NB4 (cell line): ENCODE measurements at regions not wholly inside any gene's neighbourhood (a gene's known extent, or its start where the extent isn't known, plus 50 kb on each side); places are given as distances from the start of the nearest gene placed in this dataset.

ENCODE experiments used
- DNase-seq: peaks from one replicate; pipeline ENCODE4 v3.0.0; 2010; ENCODE audit warnings: low read depth
- H3K4me3 ChIP-seq: one replicate; pipeline ENCODE4 v1.5.1; 2011; ENCODE audit warnings: mild to moderate bottlenecking, low read depth, low read length, moderate library complexity
- MYC ChIP-seq: IDR thresholded peaks from 2 replicates; pipeline ENCODE4 v1.6.1; 2011; ENCODE audit warnings: low read depth, low read length
- POLR2A ChIP-seq: IDR thresholded peaks from 2 replicates; pipeline ENCODE4 v1.6.1; 2011; ENCODE audit warnings: mild to moderate bottlenecking; ENCODE audit not compliant: insufficient read length; ENCODE audit errors: extremely low read depth
- TF ChIP-seq, protein P1 (sequence below): IDR thresholded peaks from one replicate; pipeline ENCODE4 v1.5.1; 2012; ENCODE audit warnings: low read depth, low read length
- TF ChIP-seq, protein P2 (sequence below): IDR thresholded peaks from 2 replicates; pipeline ENCODE4 v1.6.1; 2011; ENCODE audit warnings: low read depth, low read length

- TF ChIP-seq, protein P1, sequence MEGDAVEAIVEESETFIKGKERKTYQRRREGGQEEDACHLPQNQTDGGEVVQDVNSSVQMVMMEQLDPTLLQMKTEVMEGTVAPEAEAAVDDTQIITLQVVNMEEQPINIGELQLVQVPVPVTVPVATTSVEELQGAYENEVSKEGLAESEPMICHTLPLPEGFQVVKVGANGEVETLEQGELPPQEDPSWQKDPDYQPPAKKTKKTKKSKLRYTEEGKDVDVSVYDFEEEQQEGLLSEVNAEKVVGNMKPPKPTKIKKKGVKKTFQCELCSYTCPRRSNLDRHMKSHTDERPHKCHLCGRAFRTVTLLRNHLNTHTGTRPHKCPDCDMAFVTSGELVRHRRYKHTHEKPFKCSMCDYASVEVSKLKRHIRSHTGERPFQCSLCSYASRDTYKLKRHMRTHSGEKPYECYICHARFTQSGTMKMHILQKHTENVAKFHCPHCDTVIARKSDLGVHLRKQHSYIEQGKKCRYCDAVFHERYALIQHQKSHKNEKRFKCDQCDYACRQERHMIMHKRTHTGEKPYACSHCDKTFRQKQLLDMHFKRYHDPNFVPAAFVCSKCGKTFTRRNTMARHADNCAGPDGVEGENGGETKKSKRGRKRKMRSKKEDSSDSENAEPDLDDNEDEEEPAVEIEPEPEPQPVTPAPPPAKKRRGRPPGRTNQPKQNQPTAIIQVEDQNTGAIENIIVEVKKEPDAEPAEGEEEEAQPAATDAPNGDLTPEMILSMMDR = no peak
- TF ChIP-seq POLR2A (no peak), MYC (no peak)
- TF ChIP-seq, protein P2, sequence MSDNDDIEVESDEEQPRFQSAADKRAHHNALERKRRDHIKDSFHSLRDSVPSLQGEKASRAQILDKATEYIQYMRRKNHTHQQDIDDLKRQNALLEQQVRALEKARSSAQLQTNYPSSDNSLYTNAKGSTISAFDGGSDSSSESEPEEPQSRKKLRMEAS = no peak
- no peak for DNase-seq
- H3K4me3 ChIP-seq = no peak overlapping the region
Observed at GRCh38 chr2:3944841-3945240, 241.5 kb downstream of the DCDC2C start.

GRCh38 chr2:3948191-3948590 is 244.8 kb downstream of the DCDC2C start:
- TF ChIP-seq, protein P1 = no peak
- TF ChIP-seq POLR2A (no peak), MYC (no peak)
- TF ChIP-seq, protein P2 = no peak
- no peak overlapping the region for H3K4me3 ChIP-seq
- DNase-seq = no peak

GRCh38 chr2:3951131-3951954 is 248.0 kb downstream of the DCDC2C start:
- TF ChIP-seq MYC (no peak), POLR2A (no peak)
- TF ChIP-seq, protein P2 = no peak
- TF ChIP-seq, protein P1 = no peak
- DNase-seq = no peak
- H3K4me3 ChIP-seq = no peak overlapping the region

- TF ChIP-seq POLR2A (no peak), MYC (no peak)
- TF ChIP-seq, protein P2 = no peak
- TF ChIP-seq, protein P1 = no peak
- H3K4me3 ChIP-seq = no peak overlapping the region
- no peak for DNase-seq
Observed at GRCh38 chr2:3952866-3953516, 249.6 kb downstream of the DCDC2C start.

GRCh38 chr2:3954261-3954660 is 250.9 kb downstream of the DCDC2C start:
- DNase-seq = no peak
- TF ChIP-seq, protein P1 = no peak
- TF ChIP-seq, protein P2 = no peak
- no peak for TF ChIP-seq MYC
- TF ChIP-seq POLR2A = no peak
- no peak overlapping the region for H3K4me3 ChIP-seq
